GM15510 (cell line): ENCODE measurements at regions not wholly inside any gene's neighbourhood (a gene's known extent, or its start where the extent isn't known, plus 50 kb on each side); places are given as distances from the start of the nearest gene placed in this dataset.

Experiments
- POLR2A ChIP-seq: IDR thresholded peaks from 3 replicates; pipeline ENCODE4 v1.6.1; 2011; ENCODE audit warnings: borderline replicate concordance; ENCODE audit not compliant: insufficient read length; ENCODE audit errors: extremely low read depth

DNA sequence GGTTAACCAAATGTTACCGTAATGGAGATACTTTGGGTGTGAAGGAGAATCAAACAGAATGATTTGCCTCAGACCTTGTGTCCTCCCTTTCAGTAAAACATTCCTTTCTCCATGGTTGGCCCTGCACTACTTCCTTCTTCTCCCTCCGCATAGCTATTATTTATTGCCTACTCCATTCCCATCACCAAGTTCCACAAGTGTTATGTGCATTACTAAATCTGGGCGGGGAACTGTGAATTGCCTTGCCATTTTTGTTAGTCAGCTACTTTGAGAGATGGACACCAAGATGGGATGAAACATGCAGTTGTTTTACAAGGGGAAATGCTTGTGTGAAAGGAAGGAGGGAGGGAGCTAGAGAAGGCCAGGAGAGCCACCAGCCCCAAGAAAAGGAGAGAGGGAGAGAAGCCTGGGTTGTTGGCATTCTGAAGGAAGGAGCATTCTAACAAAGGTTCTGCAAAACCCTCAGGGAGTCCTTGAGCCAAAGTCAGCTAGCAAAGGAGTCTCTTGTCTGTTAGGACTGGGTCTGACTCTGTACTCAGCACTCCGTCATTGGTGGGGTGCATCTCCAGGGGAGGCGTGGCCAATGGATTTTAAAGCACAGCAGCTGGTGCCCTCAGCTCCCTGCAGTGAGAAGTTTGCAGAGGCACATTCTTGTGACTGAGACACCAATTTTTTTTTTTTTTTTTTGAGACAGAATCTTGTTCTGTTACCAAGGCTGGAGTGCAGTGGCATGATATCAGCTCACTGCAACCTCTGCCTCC lies 83.6 kb upstream of the CHD6 start:
- TF ChIP-seq POLR2A, result no peak

DNA sequence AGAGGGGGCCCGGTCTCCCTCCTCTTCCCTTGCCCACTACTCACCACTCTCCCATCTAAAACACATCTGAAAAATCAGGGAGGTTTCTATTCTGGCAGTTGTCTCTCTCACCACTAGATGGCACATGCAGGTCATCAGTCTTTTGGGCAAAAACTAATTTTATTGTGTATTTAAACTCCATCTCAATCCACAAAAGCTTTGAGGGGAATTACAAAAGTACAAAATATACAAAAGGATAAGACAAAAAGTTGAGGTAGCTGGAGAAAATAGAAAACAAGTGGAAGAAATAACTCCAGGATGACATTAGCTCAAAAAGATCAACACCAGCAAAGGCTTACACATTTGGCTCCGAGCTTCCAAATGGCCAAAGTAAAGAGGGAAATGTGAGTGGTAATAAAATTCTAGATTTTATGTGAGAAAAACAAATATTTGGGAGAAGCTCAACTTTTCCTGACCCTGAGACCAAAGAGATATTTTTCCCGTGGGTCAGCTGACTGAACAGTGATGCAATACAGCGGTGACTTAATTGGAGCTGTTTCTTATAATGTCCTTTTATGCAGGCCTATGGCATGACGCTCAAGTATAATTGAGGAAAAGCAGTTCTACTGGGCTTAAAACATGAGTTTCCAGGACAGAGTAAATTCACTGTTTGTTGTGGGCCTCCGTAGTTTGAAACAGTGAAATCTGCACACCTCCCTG lies 79.8 kb upstream of the CHD6 start:
- no peak for TF ChIP-seq POLR2A

GRCh38 chr20:41696428-41696827 lies 78.3 kb upstream of the CHD6 start:
- no peak for TF ChIP-seq POLR2A

DNA sequence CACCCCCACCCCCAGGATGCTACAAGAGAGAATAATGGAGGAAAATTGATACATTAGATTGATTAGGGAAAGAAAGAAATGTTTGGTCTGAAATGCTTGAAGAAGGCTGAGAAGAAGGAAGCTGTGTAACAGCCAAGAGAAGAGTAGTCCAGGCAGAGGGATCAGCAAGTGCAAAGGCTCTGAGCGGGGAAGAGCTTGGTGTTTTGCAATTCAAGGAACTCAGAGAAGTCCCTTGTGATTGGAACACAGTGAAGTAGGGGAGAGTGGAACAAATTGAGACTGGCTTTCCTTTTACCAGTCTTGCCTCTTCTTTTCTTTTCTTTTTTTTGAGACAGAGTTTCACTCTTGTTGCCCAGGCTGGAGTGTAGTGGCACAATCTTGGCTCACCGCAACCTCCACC lies 76.6 kb upstream of the CHD6 start:
- no peak for TF ChIP-seq POLR2A

- TF ChIP-seq POLR2A, result peak; percentile 66
Measured at GRCh38 chr20:41693136-41693979, 75.2 kb upstream of the CHD6 start.

DNA sequence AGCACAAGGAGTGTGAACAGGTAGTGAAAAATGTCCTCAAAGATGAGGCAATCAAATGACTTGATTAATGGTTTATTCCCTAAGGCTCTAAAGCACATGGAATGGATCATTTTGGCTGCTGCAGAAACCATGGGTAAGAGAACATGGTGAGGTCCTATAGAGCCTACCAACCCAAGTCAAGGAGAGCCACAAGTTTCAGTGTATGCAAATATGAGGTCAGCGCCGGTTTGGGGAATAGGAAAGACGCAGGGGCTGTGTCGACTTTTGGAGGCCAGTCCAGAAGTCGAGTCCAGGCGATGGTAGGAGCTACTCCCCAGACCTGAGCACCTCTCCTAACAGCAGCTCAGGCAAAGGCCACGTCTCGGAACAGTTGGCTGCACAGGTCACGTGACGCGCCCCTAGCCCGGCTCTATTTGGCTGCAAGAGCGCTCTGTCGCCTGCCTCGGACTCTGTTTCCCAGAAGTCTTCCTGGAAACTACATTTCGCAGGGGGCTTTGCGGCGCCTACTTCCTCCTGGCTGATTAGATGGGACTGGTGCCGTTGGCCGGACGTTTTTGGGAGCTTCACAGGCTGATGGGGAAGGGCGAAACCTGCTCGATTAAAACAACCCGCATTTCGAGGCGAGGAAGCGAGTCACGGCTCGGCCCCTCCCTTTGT lies 74.4 kb upstream of the CHD6 start:
- peak; percentile 37 for TF ChIP-seq POLR2A

DNA sequence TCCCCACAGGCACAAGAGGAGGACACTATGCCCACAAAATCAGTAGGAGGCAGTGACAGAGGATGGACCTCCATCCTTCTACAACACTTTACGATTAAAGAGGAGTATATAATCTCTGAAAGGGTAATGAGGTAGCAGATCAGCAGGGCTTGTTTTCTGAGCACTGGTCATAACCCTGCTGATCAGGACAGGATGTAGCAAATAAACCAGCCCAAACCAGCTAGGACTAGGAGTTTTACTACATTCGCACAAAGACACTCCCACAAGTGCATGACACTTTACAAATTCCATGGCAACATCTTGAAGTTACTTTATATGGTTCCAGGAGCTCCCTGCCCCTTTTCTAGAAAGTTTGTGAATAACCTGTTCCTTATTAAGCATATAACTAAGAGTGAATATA lies 73.3 kb upstream of the CHD6 start:
- TF ChIP-seq POLR2A, result no peak

- TF ChIP-seq POLR2A, result no peak
Measured at GRCh38 chr20:41690702-41691101, 72.5 kb upstream of the CHD6 start.

GRCh38 chr20:41686961-41687360 lies 68.8 kb upstream of the CHD6 start:
- no peak for TF ChIP-seq POLR2A

DNA sequence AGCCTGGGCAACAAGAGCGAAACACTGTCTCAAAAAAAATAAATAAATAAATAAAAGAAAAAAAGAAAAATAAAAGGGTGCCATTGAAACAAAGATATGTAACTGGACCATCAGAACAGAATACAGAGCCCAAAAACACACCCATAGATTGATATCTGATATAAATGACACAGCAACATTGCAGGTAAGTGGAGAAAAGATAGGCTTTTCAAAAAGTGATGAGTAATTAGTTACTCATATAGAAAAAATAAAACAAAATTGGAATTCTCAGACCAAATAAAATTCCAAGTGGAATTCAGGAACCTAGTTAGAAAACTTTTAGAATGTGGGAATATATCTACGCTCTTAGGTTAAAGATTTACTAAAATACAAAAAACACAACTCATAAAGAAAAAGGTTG lies 60.6 kb upstream of the CHD6 start:
- TF ChIP-seq POLR2A, result no peak

DNA sequence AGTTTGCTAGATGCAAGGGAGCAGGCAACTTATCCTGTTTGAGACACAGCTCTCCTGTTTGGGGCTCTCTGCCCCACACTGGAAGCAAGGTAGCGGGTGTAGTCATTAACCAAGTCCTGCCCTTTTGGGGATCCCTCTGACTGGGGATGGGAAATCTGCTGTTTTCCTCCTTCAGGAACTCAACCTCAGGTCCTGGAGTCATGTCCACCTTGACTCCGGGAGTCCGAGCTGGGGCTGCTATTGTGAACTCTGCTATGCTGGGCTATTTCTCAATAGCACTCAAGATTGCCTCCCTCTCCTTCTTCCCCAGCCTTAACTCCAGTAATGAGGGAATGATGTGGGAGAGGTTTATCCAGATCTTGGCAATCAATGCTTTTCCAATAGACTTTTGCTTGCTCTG lies 54.1 kb upstream of the CHD6 start:
- no peak for TF ChIP-seq POLR2A

- no peak for TF ChIP-seq POLR2A
Measured at GRCh38 chr20:41671143-41671542, 53.0 kb upstream of the CHD6 start.

- no peak for TF ChIP-seq POLR2A
Measured at GRCh38 chr20:41670631-41671030, 52.5 kb upstream of the CHD6 start.

DNA sequence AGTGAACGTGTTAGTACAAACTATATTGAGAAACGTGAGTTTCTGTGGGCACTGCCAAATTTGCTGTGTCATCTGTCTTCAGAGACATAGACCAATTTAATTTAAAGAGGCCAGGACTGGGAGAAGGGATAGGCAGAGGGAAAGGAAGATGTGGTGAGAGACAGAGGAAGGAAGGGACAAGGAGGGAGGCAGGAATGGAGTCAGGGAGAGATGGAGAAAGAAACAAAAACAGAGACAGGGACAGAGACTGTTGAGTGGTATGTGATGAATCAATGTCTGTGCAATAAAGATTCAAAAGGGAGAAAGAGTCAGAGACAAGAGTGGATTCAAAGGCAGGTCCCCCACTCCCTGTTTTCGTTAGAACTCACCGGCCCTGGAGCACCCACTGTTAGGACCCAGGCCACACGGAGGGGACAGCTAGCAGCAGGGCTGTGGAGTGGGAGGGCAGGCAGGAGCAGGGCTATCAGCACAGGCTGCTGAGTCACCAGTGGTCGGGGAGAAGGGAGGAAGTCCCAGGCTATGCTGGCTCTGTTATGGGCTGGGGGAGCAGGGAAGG lies 51.6 kb upstream of the CHD6 start:
- TF ChIP-seq POLR2A, result no peak
